ENCODE measurements at regions not wholly inside any gene's neighbourhood (a gene's known extent, or its start where the extent isn't known, plus 50 kb on each side); places are given as distances from the start of the nearest gene placed in this dataset.

DNA sequence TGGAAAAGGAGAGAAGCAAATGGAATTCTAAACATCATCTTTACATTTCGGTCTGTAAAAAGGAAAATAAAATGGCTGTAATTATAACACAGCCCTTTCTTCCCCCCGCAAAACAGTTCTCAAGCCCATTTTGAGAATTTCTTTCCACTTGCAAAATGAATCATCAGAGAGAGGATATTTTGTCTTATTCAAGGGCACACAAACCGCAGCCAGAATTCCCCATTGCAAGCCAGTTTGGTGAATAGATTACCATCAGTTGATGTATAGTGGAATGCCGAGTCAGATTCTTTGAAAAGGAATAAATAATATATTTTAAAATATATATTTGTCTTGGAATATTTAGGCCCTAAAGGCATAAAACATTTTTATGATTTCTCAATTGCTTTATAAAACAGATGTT is 420.4 kb upstream of the SEMA6D start:
- H3K4me3 ChIP-seq (ENCODE audit: low read length), result no peak overlapping the region
- no peak for DNase-seq
- peaks cover 17% of the 10 kb centered on the region for H3K9me3 ChIP-seq (ENCODE audit: low read length)
- H3K4me2 ChIP-seq (ENCODE audit: low read depth, low read length, poor library complexity, severe bottlenecking), result no peak overlapping the region
- H3K27me3 ChIP-seq (ENCODE audit: low read length), result no peaks in the 10 kb centered on the region
- H4K20me1 ChIP-seq (ENCODE audit: insufficient read depth, low read depth, low read length), result no peaks in the 10 kb centered on the region
- no peaks in the 10 kb centered on the region for H3K9me2 ChIP-seq (replicated peaks; ENCODE audit: insufficient read depth, low read length)
- H3K27ac ChIP-seq (ENCODE audit: low read length), result no peak overlapping the region
- H3K9ac ChIP-seq (ENCODE audit: low read length), result no peak overlapping the region
- no peaks in the 10 kb centered on the region for H3K4me1 ChIP-seq (ENCODE audit: low read length)
- no peaks in the 10 kb centered on the region for H3K36me3 ChIP-seq (ENCODE audit: insufficient read depth, low read length)
- H3K79me2 ChIP-seq (ENCODE audit: low read length), result no peaks in the 10 kb centered on the region
- H2AFZ ChIP-seq (ENCODE audit: low read length), result no peak overlapping the region

DNA sequence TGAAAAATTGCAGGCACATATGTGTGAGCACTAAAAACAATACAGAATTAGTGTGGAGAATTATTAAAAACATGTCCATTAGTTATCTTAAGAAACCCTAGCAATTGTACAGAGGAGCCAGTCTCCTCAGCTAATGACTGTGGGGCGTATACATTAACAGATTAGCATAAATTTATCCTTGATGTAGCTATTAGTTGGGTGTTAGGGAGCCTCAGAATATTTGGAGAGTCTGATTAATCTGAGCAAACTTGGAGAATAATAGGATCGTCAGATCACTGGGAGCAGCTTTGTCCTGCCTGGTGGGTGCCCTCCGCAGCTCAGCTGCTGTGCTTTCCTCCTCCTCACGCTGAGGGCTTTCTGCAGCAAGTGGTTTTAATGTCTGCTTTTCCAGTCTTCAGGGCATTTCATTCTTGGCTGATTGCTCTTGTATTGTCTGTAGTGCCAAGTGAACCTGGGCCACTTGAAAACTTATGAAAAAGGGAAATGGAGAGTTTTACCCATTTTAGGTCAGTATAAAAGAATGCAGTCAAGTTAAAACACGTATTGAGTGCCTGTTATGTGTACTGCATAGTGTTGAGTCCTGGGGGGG is 417.4 kb upstream of the SEMA6D start:
- H3K27me3 ChIP-seq (ENCODE audit: low read length), result no peaks in the 10 kb centered on the region
- no peak overlapping the region for H3K4me2 ChIP-seq (ENCODE audit: low read depth, low read length, poor library complexity, severe bottlenecking)
- no peaks in the 10 kb centered on the region for H3K9me2 ChIP-seq (replicated peaks; ENCODE audit: insufficient read depth, low read length)
- no peak overlapping the region for H3K27ac ChIP-seq (ENCODE audit: low read length)
- H3K79me2 ChIP-seq (ENCODE audit: low read length), result no peaks in the 10 kb centered on the region
- H3K9me3 ChIP-seq (ENCODE audit: low read length), result peaks cover 27% of the 10 kb centered on the region; the same call in 1 of the 2 replicates
- no peak overlapping the region for H3K9ac ChIP-seq (ENCODE audit: low read length)
- no peaks in the 10 kb centered on the region for H3K36me3 ChIP-seq (ENCODE audit: insufficient read depth, low read length)
- no peaks in the 10 kb centered on the region for H4K20me1 ChIP-seq (ENCODE audit: insufficient read depth, low read depth, low read length)
- no peaks in the 10 kb centered on the region for H3K4me1 ChIP-seq (ENCODE audit: low read length)
- H2AFZ ChIP-seq (ENCODE audit: low read length), result no peak overlapping the region
- DNase-seq, result no peak
- no peak overlapping the region for H3K4me3 ChIP-seq (ENCODE audit: low read length)

DNA sequence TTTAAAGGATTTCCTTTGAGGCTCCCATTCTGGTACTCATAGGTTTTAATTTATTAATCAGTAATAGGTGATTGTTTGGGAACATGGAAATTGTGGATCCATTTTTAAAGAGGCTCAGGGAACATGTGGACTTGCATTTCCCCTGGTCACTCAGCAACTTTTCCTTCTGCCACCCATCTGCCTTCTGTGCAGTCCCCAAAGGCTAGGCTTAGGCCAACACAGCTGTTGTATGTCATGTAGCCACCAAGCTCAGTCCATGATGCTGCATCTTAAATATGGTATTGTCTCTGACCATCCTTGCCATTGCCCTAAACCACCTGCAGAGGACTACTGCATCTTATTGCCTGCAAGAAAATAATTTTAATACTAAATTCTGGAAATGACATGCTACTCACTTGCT is 416.7 kb upstream of the SEMA6D start:
- H3K4me2 ChIP-seq (ENCODE audit: low read depth, low read length, poor library complexity, severe bottlenecking), result no peak overlapping the region

DNA sequence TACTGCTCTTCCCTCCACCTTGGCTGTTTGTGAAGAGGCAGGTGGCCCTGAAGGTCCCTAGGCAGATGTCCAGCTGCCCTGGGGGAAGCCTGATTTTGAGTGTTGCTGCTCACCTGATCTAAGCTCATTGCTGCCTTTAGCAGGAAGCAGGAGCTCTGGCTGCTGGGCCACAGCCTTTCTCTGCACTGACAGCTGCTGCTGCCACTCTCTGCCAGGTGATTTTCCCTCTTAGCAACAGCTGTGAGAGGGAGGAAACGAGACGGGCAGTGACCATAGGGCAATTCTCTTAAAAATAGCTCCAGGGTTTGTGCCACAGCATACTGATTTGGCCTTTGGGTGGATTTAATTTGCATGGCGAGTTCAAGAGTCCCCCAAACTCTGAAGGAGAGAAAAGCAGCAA is 415.8 kb upstream of the SEMA6D start:
- no peak overlapping the region for H3K27ac ChIP-seq (ENCODE audit: low read length)
- H3K4me1 ChIP-seq (ENCODE audit: low read length), result no peaks in the 10 kb centered on the region
- H3K27me3 ChIP-seq (ENCODE audit: low read length), result no peaks in the 10 kb centered on the region
- no peaks in the 10 kb centered on the region for H3K36me3 ChIP-seq (ENCODE audit: insufficient read depth, low read length)
- no peaks in the 10 kb centered on the region for H3K9me2 ChIP-seq (replicated peaks; ENCODE audit: insufficient read depth, low read length)
- H4K20me1 ChIP-seq (ENCODE audit: insufficient read depth, low read depth, low read length), result no peaks in the 10 kb centered on the region
- DNase-seq, result no peak
- H2AFZ ChIP-seq (ENCODE audit: low read length), result no peak overlapping the region
- peaks cover 22% of the 10 kb centered on the region; the same call in 1 of the 2 replicates for H3K9me3 ChIP-seq (ENCODE audit: low read length)
- H3K4me2 ChIP-seq (ENCODE audit: low read depth, low read length, poor library complexity, severe bottlenecking), result no peak overlapping the region
- no peaks in the 10 kb centered on the region for H3K79me2 ChIP-seq (ENCODE audit: low read length)
- no peak overlapping the region for H3K9ac ChIP-seq (ENCODE audit: low read length)
- no peak overlapping the region for H3K4me3 ChIP-seq (ENCODE audit: low read length)

More for the DNA sequence above, 416.7 kb upstream of the SEMA6D start:
- Histone ChIP-seq H4K20me1 (ENCODE audit: insufficient read depth, low read depth, low read length) (no peaks in the 10 kb centered on the region), H3K9me3 (ENCODE audit: low read length) (peaks cover 27% of the 10 kb centered on the region; the same call in 1 of the 2 replicates), H3K9me2 (replicated peaks; ENCODE audit: insufficient read depth, low read length) (no peaks in the 10 kb centered on the region), H3K4me3 (ENCODE audit: low read length) (no peak overlapping the region), H3K27me3 (ENCODE audit: low read length) (no peaks in the 10 kb centered on the region), H3K4me1 (ENCODE audit: low read length) (no peaks in the 10 kb centered on the region), H3K36me3 (ENCODE audit: insufficient read depth, low read length) (no peaks in the 10 kb centered on the region), H3K27ac (ENCODE audit: low read length) (no peak overlapping the region), H3K9ac (ENCODE audit: low read length) (no peak overlapping the region), H2AFZ (ENCODE audit: low read length) (no peak overlapping the region), H3K79me2 (ENCODE audit: low read length) (no peaks in the 10 kb centered on the region)
- DNase-seq, result no peak

DNA sequence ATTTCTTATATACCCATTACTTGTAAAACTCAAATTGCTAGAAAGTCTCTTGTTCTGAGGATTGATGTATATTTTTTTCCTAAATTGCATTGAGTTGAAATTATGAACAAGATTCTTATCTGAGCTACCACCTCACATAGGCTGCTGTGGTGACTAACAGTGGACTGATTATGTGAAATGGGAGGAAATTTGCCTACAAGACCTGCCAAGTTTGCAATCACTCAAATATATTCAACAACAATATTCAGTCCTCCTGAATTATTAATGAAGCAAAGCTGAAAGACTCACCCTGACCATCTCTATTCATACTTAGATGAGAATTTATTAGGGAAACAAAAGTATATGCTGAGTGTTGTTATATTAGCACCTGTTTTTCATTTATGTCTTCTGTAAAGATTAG is 412.6 kb upstream of the SEMA6D start:
- H3K36me3 ChIP-seq (ENCODE audit: insufficient read depth, low read length), result no peaks in the 10 kb centered on the region
- no peak overlapping the region for H3K4me3 ChIP-seq (ENCODE audit: low read length)
- H3K9me3 ChIP-seq (ENCODE audit: low read length), result peaks cover 28% of the 10 kb centered on the region; the same call in 1 of the 2 replicates
- no peak overlapping the region for H3K9ac ChIP-seq (ENCODE audit: low read length)
- H2AFZ ChIP-seq (ENCODE audit: low read length), result no peak overlapping the region
- H3K27me3 ChIP-seq (ENCODE audit: low read length), result no peaks in the 10 kb centered on the region
- no peaks in the 10 kb centered on the region for H3K9me2 ChIP-seq (replicated peaks; ENCODE audit: insufficient read depth, low read length)
- no peak overlapping the region for H3K27ac ChIP-seq (ENCODE audit: low read length)
- H4K20me1 ChIP-seq (ENCODE audit: insufficient read depth, low read depth, low read length), result no peaks in the 10 kb centered on the region
- H3K79me2 ChIP-seq (ENCODE audit: low read length), result no peaks in the 10 kb centered on the region
- H3K4me1 ChIP-seq (ENCODE audit: low read length), result no peaks in the 10 kb centered on the region
- H3K4me2 ChIP-seq (ENCODE audit: low read depth, low read length, poor library complexity, severe bottlenecking), result no peak overlapping the region
- DNase-seq, result no peak

DNA sequence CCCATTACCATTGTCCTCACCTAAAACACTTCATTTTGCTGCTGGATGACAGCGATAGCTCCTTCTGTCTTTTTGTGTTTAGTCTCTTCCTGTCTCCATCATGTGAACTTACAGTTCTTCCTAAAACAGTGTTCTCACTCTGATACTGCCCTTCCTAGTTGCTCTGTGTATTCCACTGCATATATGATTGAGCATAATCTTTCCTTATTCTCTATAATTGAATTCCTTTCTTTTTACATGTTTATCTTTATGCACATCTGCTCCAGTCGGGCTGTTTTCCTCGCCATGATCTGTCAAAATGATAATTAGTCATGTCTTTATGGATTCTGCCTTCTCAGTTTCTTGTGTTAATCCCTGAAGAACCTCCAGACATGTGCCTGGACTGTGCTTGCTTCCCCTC is 405.1 kb upstream of the SEMA6D start:
- Histone ChIP-seq H3K27me3 (ENCODE audit: low read length) (no peaks in the 10 kb centered on the region), H3K9ac (ENCODE audit: low read length) (no peak overlapping the region), H3K36me3 (ENCODE audit: insufficient read depth, low read length) (no peaks in the 10 kb centered on the region), H4K20me1 (ENCODE audit: insufficient read depth, low read depth, low read length) (no peaks in the 10 kb centered on the region), H3K4me1 (ENCODE audit: low read length) (no peaks in the 10 kb centered on the region), H3K27ac (ENCODE audit: low read length) (no peak overlapping the region), H3K4me3 (ENCODE audit: low read length) (no peak overlapping the region), H3K4me2 (ENCODE audit: low read depth, low read length, poor library complexity, severe bottlenecking) (no peak overlapping the region), H2AFZ (ENCODE audit: low read length) (no peak overlapping the region), H3K79me2 (ENCODE audit: low read length) (no peaks in the 10 kb centered on the region), H3K9me3 (ENCODE audit: low read length) (peaks cover 33% of the 10 kb centered on the region; the same call in 1 of the 2 replicates), H3K9me2 (replicated peaks; ENCODE audit: insufficient read depth, low read length) (no peaks in the 10 kb centered on the region)
- DNase-seq, result no peak

DNA sequence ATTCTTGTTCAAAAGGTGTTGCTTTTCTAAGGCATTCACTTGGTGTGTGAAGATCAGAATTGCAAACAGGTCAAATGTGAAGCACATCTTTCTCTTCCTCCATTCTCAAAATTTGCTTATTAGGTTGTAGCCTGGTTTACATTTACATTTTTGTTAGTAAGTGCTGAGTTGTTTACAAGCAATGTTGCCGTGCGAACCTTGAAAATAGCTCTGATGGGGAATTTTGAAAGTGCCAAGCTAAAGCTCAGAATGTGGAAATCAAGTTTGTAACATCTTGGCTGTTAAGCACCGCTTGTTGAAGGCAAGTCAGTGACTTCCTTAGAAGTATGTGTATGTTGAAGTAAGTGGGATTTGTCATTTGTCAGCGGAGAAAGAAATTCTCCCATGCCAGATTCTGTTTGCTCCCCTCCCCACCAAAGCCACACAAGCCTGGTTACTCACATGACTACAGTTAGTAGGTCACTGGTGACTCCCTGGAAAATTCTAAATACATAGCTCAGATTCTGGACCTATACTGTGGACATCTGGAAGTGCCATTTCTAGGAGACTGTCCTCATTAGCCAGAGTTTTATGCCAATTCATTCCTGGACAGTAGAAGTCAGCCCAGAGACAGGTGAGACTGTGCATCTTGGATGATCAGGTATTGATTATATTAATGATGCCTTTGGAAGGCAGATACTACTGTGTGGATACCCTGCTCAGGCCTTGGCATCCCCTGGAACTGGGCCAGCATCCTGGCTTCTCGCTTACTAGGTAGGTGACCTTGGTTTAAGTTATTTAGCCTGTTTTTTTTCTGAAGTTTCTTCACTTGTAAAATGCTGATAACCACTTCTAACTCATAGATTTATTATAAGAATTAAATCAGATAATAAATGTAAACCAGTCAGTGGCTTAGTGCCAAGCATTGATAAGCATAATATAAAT is 390.6 kb upstream of the SEMA6D start:
- Histone ChIP-seq H3K79me2 (ENCODE audit: low read length) (no peaks in the 10 kb centered on the region), H3K9me2 (replicated peaks; ENCODE audit: insufficient read depth, low read length) (no peaks in the 10 kb centered on the region), H3K4me2 (ENCODE audit: low read depth, low read length, poor library complexity, severe bottlenecking) (no peak overlapping the region), H3K27ac (ENCODE audit: low read length) (no peak overlapping the region), H3K9ac (ENCODE audit: low read length) (no peak overlapping the region), H3K36me3 (ENCODE audit: insufficient read depth, low read length) (no peaks in the 10 kb centered on the region), H3K27me3 (ENCODE audit: low read length) (no peaks in the 10 kb centered on the region), H3K9me3 (ENCODE audit: low read length) (peaks cover 13% of the 10 kb centered on the region), H2AFZ (ENCODE audit: low read length) (no peak overlapping the region), H3K4me1 (ENCODE audit: low read length) (no peaks in the 10 kb centered on the region), H3K4me3 (ENCODE audit: low read length) (no peak overlapping the region), H4K20me1 (ENCODE audit: insufficient read depth, low read depth, low read length) (no peaks in the 10 kb centered on the region)
- DNase-seq, result no peak

DNA sequence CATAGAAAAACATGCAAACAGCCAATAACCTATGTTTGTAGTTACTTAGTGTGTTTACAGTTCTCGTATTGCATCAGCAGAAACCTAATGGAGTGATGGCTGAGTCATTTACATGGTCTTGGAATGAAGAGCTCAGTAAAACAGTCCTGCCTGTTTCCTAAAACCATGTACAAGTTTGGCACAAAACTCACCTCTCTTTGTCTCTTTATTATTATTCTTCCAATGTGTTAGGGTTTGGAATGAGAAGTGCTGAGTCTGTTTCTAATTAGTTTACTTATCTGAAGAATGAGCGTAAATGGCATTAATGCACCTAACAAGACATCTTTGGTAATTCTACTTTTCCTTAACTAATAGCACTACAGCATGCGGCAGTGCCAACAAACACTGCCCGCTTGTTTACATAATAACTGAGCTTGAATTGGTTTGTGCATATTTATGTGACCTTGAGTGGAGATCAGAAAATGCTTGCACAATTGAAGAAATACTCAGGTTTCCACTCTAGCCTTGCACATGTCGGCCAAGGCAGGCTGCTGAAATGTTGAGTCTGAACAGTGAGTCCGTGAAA is 385.4 kb upstream of the SEMA6D start:
- no peaks in the 10 kb centered on the region; the same call in 1 of the 2 replicates for H3K36me3 ChIP-seq (ENCODE audit: insufficient read depth, low read length)
- no peaks in the 10 kb centered on the region for H3K9me2 ChIP-seq (replicated peaks; ENCODE audit: insufficient read depth, low read length)
- H3K4me3 ChIP-seq (ENCODE audit: low read length), result no peak overlapping the region
- H4K20me1 ChIP-seq (ENCODE audit: insufficient read depth, low read depth, low read length), result no peaks in the 10 kb centered on the region
- no peaks in the 10 kb centered on the region for H3K27me3 ChIP-seq (ENCODE audit: low read length)
- no peak overlapping the region for H2AFZ ChIP-seq (ENCODE audit: low read length)
- H3K9me3 ChIP-seq (ENCODE audit: low read length), result peaks cover 33% of the 10 kb centered on the region
- H3K9ac ChIP-seq (ENCODE audit: low read length), result no peak overlapping the region
- no peak for DNase-seq
- no peak overlapping the region for H3K27ac ChIP-seq (ENCODE audit: low read length)
- no peaks in the 10 kb centered on the region for H3K4me1 ChIP-seq (ENCODE audit: low read length)
- no peaks in the 10 kb centered on the region for H3K79me2 ChIP-seq (ENCODE audit: low read length)
- no peak overlapping the region for H3K4me2 ChIP-seq (ENCODE audit: low read depth, low read length, poor library complexity, severe bottlenecking)
